Activated CD4-positive, alpha-beta T cell treated with anti-CD3 and anti-CD28 coated beads, Interleukin-10, Interleukin-2, amounts not matched to agents 100 ng/mL and 50 ng/mL, durations not matched to agents 16 hours and 8 hours (primary cell): ENCODE measurements at regions not wholly inside any gene's neighbourhood (a gene's known extent, or its start where the extent isn't known, plus 50 kb on each side); places are given as distances from the start of the nearest gene placed in this dataset.
A peak's percentile ranks its signal among the peaks of the same experiment; 100 is the strongest.

Experiments
- DNase-seq: peaks from one replicate; pipeline ENCODE4 v3.0.0-alpha.2; 2020

DNA sequence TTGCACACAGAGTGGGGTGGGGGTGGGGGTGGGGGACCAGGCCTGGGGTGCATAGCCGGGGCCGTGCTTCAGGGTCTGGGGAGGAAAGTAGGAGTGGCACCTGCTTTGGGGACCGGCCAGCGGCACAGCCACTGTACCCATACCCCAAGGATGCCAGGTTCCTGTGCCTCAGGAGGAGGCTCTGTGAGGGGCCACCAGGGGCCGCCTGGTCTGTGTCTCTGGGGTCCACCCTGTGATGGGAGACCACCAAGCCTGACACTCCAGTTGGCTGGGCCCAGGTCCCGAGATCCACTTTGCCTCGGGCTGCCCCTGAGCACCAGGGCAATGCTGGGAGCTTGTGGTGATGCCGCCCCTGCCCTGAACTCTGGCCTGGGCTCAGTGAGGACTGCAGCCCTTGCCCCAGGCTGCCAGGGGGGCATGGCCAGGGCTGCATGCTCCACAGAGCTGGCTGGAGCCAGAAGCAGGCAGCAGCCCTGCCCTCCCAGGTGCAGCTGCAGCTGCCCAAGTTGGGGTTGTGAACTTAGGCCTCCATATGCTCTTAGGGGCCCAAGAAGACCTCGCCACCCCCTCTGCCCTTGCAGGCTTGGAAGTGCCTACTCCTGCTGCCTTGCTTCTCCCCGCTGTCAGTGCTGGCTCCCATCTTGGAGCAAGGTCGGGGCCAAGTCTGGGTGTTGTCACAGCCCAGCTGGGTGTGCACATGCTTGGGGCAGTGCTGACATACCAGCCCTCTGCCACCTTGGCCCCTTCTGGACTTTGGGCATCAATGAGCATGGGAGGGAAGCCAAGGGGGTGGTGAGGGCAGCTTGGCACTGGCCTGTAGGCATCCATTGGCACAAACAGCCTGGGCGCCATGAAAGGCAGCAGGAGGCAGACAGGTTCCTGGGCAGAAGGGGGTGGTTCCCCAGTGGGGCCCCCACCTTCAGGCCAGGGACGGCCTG, 123.3 kb upstream of the THY1 start:
- DNase-seq = no peak

DNA sequence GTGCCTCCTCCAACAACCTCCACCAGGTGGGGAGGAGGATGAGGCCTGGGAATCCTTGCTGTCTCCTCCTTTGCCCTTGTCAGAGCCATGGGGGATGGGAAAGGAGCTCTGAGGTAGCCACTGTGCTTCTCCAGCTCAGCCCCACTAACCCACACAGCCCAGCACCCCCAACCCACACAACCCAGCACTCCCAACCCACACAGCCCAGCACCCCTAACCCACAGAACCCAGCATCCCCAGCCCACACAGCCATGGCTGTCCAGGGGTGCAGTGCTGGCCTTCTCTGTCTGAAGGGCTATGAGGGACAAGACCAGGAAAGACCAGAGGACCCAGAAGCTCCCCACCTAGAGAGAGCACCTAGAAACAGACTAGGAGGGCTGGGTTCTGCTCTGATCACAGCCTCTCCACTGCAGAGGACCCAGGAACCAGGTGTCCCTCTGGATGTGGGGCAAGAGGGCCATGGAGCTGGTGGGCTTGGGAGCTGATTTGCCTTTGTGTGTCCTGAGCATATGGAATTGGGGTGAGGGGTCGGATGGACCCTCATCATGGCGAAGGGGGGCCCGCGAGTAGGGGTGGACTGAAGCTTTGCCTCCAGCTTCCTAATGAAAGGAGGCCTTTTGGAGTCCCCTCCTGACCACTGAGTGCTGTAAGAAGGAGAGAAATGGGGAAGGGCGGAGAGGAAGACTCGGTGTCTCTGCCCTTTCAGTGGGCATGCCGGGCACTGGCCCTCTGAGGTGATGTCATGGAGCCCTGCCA, 117.6 kb upstream of the THY1 start:
- DNase-seq = no peak

DNA sequence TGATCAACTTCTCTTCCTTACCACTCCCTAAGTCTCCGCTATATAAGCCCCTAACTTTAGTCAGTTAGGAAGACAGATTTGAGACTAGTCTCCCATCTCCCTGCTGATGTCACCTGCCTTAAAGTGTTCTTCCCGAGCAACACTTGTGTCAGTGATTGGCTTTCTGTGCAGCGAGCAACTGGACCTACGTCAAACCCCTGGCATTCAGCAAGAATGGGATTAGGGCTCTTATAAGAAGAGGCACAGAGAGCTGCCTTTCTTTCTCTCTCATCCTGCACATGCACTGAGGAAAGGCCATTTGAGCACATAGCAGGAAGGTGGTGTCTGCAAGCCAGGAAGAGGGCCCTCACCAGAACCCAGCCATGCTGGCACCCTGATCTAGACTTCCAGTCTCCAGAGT, 116.6 kb upstream of the THY1 start:
- DNase-seq = no peak

DNA sequence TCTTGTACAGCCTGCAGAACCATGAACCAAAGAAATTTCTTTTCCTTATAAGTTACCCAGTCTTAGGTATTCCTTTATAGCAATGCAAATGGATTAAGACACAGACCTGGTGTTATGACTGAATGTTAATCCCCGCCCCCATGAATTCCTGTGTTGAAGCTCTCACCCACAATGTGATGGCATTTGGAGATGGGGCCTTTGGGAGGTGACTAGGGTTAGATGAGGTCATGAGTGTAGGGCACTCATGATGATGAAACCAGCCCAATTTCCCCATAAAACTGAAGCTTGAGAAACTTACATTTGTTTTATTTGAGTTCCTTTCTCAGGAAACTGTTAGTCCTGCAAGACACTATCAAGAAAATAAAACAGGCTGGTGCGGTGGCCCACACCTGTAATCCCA, 115.8 kb upstream of the THY1 start:
- DNase-seq = no peak

DNA sequence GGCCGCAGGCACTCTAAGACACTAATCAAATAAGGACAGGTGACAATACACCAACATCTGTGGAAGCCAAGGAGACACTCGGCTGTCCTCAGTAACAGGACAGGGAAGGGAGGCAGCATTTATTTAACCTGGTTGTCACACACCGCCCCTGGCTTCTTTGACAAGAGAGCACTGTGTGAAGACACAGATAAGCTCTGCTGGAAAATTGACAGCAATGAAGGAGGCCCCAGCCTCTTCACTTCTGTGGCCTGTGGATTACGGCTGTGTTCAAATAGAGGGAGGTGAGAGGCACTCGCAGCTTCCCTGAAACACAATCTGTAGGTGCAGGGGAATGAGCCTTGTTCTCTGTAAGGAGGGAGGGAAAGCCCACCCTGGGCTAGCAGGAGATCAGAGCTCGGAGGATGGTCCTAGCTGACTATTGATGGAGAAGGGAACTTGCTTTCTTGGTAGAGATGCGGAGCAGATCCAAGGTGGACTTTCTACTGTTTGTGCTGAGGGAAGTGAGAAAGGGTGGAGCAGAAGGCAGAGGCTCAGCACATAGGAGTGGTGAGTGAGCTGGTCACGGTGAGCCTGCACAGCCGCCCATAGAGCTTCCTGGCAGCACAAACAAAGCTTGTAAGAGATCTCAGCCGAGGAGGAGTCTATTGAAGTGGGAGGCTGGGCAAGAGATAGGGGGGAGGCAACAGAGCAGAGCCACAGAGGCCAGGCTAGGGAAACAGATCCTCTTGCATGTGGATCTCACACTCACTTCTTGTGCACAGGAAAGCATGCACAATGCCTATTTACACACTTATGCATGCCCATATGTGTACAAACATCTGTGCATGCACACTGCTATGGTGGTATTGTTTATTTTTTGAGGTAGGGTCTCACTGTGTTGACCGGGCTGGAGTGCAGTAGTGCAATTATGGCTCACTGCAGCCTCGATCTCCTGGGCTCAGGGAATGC, 114.6 kb upstream of the THY1 start:
- DNase-seq = no peak

DNA sequence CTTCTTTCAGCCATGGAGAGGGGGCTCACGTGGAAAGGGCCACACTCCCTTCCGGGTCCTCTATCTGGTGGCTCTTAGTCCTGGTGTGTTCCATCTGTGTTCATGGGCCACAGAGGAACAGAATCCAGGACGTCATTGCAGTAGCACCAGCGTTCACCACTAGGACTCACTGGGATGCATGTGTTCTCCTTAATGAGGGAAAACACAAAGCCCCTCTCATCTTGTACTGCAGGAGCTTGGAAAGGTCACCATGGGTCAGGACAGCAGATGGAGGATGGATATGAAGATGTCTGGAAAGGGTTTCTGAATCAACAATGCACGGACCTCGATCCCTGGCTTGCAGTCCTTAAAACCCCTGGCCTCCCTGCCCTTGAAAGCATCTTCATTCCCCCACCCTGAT, 113.8 kb upstream of the THY1 start:
- DNase-seq = no peak

DNA sequence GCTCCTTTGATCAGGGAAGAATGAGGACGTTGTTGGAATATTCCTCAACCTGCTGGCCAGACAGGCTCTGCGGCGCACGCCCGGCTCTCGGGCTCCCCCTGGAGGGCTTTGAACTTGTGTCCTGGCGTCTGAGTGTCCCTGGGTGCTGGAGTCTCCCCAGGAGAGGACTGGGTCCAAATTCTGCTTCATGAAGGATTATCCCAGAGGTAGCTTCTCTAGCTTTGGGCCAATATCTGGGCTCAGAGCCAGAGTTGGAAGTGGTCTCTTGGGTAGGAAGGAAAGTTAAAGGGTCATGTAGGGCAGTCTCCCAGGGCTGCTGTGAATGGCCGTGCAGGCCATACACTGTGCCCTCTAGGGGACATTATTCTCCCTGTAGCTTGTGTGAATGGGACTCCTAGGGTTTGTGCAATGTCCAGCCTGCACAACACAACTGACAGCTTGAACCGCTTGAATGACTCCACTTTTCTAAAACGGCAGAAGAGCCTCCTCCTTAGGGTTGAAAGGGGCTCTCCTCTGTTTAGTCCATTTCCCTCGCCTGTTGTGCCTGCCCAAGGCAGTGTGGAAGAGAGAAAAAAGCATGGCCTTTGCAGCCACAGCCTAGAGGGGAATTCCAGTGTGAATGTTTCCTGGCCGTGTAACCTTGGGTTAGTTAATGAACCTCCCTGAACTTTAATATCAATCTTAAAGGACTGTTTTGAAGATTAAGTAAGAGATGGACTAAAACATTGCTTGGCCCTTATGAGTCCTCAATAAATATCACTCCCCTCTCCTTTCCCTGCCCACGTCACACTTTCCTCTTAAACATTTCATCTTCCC, 111.2 kb upstream of the THY1 start:
- peak; percentile 57 for DNase-seq

DNA sequence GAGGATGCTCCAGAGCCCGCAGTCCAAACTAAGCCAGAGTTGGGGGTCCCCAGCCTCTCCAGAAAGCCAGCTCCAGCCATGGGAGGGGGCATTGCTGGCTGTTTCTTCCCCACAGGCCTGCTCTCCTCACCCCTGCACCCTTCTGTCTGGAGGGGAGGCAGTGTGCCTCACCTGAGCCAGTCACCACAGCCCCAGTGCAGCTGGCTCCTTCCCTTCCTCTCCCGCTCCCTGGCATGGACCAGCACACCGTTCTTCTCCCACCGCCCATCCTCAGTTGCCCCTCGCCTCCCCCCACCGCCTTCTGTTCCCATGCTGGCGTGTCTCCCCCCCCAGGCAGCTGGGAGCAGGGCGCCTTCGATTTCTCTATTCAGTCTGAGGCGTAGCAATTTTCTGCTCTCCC, 110.5 kb upstream of the THY1 start:
- DNase-seq = no peak

DNA sequence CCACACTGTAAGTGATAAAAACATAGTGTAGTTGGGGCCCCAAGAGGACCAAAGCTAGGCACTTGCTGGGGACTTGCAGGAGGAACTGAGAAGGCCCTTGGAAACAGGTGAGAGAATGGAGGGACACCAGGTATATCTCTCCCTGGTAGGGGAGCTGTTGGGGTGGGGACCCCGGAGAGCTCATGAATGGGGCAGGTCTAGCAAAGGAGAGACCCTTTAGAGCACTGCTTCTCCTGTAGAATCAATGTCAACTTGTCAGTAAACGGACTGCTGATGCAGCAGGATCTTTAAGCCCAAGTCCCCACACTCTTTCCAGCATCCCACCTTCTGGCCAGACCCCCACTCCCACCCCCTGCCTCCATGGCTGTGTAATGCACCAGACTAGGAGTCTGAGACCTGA, 109.6 kb upstream of the THY1 start:
- DNase-seq = no peak

DNA sequence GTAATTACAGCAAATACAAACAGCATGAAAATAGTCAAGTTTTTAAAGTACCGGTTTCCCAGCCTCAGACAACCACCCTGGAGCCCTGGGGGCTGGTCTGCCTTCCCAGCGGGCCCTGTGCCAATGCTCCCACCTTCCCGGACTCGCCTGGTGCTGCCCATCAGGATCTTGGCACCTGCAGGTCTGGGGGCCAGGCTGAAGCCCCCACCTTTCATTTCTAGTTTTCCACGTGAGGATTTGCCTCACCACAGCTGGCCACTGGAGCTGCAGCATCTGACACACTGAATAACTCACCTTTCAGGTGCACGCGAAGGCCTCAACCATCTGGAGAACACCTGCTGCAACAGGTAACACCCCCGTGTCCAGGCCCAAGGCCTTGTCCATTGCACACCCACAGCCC, 108.7 kb upstream of the THY1 start:
- DNase-seq = no peak

DNA sequence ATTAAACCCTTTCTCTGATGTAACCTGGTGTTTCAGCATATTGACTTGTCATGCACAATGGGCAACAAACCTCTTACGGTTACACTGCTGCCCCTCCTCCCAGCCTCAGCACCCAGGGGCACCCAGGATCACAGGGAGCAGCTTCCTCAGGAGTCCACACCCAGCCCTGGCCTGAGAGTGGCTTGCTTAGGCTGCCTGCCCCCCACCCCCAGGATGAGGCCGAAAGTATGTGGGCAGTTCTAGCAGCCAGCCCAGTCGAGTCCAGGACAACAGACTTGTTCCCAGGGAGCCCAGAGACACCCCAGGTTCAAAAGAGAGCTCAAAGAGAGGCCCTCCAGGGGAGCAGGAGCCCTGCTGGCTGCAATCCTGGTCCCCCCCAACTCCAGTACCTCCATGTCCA, 108.1 kb upstream of the THY1 start:
- no peak for DNase-seq

DNA sequence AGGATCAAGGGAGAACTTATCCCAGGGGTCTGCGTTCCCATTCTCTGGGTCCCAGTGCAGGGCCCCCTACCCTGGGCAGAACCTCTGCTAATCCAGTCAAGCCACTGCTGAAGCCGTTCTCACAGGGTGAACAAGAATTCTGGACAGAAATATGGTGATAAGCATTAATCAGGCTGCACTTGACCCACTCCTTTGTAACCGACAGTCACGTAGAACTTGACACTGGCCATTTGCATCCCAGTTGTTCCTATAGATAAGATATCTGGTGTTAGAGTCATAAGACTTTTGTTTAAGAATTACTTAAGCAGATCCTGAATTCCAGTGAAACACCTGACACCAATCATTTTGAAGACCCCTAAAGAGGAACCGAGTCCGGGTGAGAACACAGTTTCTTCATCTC, 107.5 kb upstream of the THY1 start:
- no peak for DNase-seq

DNA sequence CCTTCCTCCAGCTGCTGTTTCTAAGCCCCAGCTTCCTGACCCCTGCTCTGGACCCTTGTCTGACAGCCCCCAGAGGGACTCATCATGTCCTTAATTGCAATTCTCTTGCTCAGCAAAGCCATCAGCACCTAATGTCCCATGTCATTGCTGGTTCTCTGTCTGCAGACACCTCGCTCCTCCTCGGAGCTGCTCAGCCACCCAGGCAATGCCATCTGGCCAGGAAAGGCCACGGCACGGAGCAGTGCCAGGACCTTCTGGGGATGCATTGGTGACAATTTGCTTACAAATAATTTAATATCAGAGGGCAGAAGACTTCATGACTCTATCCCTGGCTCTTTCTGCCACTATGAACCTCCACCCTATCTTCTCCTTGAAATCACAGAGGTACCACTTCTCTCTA, 107.0 kb upstream of the THY1 start:
- DNase-seq = no peak

DNA sequence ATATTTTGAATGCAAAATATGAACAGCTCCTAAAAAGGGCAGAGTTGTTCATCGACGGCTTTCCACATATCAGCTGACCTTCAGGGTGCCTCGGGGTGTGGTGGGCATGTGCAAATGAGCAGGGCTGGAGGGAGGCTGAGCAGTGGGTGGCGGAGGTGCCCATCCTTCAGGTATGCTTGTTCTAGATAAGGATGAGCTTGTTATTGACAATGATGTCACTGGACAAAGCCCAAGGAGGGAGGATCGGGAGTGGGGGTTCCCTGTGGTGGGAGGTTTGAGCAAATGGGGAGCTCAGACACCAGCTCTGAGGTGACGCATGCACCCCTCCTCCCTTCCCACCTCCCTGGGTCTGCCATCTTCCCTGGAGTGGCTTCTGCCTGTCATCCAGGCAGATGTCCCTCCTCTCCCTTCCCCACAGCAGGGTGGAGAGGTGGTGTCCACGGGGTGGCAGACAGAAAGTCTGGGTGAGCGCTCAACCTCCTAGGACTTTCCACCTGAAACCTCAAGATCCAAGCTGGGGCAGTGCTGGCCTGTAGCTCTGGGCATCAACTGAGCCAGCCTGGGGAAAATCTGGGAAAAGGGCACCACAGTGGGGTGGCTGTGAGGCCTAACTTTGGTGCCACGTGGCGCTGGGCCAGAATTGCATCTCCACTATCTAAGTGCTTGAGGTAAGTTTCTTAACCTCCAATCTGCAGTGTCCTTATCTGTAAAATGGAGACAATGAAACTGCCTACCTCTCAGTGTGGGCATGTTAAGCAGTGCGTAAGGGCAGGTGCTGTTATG, 106.3 kb upstream of the THY1 start:
- DNase-seq = no peak

DNA sequence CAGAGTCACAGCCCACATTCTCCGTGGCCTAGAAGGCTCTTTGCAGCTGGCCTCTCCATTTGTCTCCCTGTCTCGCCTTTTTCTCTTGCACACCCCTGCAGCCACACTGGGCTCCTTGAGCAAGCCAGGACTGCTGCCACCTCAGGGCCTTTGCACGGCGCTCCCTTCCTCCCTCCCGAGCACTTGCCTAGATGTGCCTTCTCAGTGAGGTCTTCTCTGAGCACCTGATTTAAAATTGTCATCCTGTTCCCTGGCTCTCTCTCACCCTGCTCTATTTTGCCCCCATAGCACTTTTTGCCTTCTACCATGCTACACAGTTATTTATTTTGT, 102.9 kb upstream of the THY1 start:
- DNase-seq = no peak

DNA sequence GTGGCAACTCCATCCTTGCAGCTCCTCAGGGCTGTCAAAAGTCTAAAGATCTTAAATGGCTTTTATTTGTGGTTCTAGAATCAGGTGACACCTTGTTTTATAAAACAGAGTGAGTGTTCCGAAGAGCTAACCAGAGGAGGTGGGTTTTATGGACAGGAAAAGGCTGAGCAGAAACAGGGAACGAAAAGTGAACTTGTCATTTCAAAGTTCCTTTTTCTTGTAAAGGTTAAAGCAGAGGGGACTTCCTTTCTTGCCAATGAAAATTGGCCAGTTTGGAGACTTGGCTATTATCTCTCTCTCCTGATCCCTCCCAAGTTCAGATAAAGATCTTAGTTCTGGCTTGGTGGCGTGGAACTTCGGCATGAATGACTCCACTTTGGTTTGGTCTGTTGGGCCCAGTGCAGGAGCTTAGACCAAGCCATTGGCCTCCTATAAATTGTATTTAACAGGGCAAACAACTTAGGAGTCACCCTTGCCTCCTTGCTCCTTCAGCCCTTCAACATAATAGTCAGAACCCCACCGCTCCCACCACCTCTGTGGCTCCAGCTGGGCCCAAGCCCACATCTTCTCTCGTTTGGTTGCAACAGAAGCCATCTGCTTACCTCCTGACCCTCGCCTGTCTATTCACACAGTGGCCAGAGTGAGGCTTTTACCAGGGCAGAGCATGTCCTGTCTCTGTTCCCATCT, 102.4 kb upstream of the THY1 start:
- DNase-seq = no peak

DNA sequence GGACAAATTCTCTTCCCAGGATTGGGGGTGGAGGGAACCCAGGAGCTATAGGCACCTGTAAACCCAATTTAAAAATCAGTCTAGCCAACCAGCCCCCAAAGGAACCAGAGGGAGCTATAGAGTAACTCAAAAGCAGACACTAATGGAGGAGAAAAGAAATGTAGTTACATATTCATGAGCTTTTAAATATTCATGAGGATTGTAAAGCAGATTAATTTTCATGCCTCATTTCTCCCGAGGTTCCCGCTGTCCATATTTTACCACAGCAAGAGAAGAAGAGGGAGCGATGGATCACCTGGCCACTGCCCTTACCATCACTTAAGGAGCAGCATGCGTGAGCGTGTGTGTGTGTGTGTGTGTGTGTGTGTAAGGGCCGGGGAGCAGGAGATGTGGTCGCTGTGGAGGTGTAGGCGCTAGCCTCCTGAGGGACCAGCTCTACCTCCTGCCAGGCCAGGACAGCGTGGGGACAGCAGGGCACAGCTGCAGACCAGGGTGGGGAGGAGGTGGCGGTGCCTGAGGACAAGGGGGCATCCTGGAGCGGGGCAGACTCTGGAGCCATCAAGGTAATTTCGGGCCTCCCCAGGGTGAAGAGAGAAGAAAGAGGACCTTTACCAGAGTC, 100.7 kb upstream of the THY1 start:
- DNase-seq = no peak

DNA sequence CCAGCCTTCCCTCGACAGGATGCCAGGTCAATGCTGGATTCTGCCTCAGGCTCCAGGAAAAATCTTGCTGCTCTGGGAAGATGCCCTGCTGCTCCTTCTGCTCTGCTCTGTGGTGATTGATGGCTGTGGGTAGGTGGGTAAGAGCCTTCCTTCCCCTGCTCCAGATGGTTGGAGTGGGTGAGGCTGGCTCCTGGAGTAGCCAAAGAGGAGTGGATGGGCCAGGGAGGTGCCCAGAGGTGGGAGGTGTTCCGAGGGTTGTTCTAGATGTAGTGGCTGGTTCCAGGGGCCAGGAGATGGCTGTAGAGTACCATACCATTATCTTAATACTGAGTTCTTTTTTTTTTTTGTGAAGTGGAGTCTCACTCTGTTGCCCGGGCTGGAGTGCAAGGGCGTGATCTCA, 99.6 kb upstream of the THY1 start:
- DNase-seq = no peak

DNA sequence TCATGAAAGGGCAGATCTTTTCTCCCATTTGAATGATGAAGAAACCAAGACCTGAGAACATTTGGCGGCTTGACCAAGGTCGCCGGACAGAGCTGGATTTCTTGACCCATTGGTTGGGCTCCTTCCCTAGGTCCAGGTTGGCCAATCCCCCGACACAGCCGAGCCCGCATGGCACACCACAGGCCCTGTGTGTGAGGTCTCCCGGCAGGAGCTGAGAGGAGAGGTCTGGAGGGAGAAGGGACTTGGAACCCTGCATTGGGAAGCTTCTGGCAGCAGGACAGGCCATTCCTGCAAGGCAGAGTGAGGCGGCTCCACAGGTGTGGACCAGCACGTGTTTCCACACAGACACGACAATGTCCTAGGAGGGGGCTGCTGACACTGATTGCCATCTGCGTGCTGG, 98.6 kb upstream of the THY1 start:
- no peak for DNase-seq

DNA sequence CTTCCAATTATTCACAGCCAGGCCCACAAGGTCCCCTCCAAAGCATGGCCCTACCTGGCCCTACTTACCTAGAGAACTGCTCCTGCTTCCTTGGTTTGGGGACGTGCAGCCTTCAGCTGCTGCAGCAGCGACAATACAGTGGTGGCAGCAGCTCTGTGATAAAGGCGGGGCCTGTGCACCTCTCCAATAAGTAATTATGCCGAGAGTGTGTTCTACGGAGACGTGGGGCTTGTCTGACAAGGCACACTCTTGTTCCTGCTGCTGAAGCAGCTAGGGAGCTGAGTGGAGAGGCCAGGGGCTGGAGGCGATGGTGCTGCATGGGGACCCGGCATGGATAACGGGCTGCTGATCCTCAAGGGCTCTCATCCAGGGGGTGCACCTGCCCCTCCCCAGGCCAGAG, 98.0 kb upstream of the THY1 start:
- DNase-seq = no peak

DNA sequence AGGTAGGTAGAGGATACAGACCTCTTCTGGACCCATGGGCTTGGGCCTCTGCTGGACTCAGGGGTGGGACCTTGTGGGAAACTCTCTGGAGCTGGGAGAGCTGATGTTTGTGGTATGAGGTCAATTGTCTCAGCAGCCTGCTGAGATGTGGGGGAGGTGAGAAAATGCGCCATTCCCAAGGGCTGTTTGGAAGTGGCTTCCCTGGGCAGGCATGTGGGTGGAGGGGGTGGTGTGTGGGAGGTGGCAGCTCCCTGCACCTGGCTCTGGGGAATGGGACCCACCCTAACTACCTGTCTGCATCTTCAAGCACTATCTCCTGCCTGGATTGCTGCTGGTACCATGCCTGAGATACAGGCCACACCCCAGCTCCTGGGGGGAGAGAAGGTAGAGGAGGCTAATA, 97.4 kb upstream of the THY1 start:
- DNase-seq = no peak
